GM12872 (cell line): ENCODE measurements at regions not wholly inside any gene's neighbourhood (a gene's known extent, or its start where the extent isn't known, plus 50 kb on each side); places are given as distances from the start of the nearest gene placed in this dataset.

ENCODE experiments used
- TF ChIP-seq, protein P1 (sequence below): IDR thresholded peaks from 3 replicates; pipeline ENCODE4 v1.5.1; 2011; ENCODE audit warnings: low read depth, mild to moderate bottlenecking, low read length, moderate library complexity; ENCODE audit not compliant: insufficient read depth

DNA sequence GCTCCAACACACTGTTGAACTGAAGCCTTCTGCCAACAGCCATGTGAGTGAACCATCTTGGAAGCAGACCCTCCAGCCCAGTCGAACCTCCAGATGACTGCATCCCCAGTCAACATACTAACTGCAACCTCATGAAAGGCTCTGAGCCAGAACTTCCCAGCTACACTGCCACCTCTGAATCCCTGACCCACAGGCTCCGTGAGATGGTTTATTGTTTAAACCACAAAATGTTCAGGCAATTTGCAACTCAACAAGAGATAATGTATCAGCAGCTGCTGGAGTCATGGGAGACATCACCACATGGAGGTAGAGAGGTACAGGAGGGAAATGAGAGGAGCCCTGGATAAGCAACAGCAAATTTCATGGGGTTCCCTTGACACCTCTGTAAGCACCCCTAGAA, 266.4 kb upstream of the NBEA start:
- TF ChIP-seq, protein P1, sequence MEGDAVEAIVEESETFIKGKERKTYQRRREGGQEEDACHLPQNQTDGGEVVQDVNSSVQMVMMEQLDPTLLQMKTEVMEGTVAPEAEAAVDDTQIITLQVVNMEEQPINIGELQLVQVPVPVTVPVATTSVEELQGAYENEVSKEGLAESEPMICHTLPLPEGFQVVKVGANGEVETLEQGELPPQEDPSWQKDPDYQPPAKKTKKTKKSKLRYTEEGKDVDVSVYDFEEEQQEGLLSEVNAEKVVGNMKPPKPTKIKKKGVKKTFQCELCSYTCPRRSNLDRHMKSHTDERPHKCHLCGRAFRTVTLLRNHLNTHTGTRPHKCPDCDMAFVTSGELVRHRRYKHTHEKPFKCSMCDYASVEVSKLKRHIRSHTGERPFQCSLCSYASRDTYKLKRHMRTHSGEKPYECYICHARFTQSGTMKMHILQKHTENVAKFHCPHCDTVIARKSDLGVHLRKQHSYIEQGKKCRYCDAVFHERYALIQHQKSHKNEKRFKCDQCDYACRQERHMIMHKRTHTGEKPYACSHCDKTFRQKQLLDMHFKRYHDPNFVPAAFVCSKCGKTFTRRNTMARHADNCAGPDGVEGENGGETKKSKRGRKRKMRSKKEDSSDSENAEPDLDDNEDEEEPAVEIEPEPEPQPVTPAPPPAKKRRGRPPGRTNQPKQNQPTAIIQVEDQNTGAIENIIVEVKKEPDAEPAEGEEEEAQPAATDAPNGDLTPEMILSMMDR, result no peak

GRCh38 chr13:34678154-34678553, 263.9 kb upstream of the NBEA start:
- TF ChIP-seq, protein P1, result no peak

DNA sequence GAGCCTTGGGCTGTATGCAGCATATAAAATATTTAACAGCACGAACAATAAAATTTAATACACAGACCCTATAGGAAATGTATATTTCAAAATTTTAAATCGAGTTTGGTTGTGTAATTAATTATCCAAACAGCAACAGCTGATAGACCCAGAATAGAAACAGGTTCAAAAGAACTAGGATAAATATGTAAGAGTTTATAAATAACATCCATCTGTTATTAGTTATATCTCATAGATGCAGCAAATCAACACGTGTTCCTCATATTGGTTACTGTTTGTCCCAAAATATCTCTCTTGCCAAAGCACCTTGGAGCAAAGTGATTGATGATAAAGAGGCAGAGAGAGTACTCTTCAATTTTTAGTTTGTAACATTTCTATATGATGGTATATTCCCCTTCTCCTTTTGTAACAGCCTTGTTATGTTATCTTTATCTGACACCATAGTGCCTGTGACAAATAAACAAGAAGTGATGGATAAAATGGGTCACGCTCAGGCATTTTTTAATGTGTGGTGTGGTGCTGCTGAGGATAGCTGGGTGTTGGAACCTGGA, 260.6 kb upstream of the NBEA start:
- TF ChIP-seq, protein P1, result no peak

DNA sequence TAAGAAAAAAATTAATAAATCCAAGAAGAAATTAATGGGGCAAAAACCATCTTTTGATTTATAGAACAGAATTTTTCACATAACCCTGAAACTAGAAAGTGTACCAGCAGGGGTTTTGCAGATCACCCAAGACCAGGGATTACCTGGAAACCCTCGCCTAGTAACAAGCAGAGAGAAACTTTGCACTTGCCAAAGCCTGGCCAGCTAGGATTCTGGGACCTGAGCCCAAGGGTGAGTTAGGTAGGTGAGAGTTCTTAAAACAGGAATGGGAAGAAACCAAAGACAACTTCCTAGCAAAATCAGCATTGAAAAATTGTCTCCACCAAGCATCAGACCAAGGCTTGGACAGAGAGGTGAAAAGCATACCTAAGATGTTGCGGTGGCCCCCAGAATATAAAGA, 247.0 kb upstream of the NBEA start:
- TF ChIP-seq, protein P1, result no peak

DNA sequence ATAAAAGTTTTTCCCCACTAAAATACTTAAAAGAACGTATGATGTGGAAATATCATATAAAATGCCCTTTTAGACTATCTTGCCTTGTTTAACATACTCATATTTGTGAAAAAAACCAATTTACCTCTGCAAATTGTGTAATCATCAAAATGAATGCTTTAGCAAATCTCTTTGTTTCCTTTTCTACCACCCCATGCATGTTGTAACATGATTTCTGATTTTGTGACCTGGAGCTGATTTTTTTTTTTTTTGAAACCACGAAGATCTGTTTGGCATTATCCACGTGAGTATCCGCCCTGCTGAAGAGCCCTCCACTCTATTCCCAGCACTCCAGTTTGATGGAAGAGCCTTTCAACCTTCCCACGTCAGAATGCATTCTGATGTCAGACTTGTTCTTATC, 245.8 kb upstream of the NBEA start:
- TF ChIP-seq, protein P1, result no peak

- TF ChIP-seq, protein P1, result no peak
Measured at GRCh38 chr13:34696741-34697140, 245.3 kb upstream of the NBEA start.

- TF ChIP-seq, protein P1, result no peak
Measured at GRCh38 chr13:34698945-34699344, 243.1 kb upstream of the NBEA start.
